ENCODE measurements at regions not wholly inside any gene's neighbourhood (a gene's known extent, or its start where the extent isn't known, plus 50 kb on each side); places are given as distances from the start of the nearest gene placed in this dataset.

DNA sequence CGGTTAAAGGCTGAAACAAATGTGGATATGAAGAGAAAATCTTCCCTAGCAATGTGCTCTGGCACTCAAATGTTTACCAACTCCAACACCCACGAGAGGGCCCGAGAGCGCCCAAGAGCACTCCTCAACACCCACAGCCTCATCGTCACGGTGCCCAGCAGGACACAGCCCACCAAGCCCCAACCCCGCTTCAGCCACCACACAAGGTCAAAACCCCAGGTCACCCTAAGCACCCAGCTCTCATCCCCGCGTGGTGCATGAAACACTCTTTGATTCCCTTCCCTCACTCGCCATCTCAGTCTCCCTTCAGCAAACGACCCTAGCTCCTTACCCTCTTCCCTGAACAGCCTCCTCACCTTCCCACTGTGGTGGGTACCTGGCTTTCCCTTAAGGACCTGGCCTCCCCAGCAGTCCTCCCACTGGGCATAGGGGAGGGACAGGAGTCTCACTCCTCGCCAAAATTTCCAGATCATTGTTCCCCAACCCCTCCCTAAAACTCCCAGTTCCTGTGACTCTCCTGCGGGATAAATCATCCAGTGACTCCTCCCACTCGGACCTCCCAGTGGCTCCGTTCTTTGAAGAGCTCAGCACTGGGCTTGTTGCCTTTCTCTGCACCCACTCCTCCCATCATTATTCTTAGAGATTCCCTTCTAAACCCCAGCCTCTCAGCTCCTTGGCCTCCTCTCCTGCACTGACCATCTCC is 170.4 kb upstream of the SYT6 start:
- TF ChIP-seq, protein P1, sequence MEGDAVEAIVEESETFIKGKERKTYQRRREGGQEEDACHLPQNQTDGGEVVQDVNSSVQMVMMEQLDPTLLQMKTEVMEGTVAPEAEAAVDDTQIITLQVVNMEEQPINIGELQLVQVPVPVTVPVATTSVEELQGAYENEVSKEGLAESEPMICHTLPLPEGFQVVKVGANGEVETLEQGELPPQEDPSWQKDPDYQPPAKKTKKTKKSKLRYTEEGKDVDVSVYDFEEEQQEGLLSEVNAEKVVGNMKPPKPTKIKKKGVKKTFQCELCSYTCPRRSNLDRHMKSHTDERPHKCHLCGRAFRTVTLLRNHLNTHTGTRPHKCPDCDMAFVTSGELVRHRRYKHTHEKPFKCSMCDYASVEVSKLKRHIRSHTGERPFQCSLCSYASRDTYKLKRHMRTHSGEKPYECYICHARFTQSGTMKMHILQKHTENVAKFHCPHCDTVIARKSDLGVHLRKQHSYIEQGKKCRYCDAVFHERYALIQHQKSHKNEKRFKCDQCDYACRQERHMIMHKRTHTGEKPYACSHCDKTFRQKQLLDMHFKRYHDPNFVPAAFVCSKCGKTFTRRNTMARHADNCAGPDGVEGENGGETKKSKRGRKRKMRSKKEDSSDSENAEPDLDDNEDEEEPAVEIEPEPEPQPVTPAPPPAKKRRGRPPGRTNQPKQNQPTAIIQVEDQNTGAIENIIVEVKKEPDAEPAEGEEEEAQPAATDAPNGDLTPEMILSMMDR (IDR thresholded peaks at IDR 0.05), result no peak
- TF ChIP-seq TAF1 (IDR thresholded peaks at IDR 0.05; ENCODE audit: borderline replicate concordance, low read depth, low read length), result no peak
- TF ChIP-seq GABPA (IDR thresholded peaks at IDR 0.05; ENCODE audit: low read depth), result no peak
- no peak for TF ChIP-seq POLR2AphosphoS5 (IDR thresholded peaks at IDR 0.05; ENCODE audit: low read depth, low read length)
- TF ChIP-seq FOSL2 (IDR thresholded peaks at IDR 0.05; ENCODE audit: borderline replicate concordance, low read depth), result no peak
- TF ChIP-seq GATA2 (CRISPR knock-in tag; IDR thresholded peaks at IDR 0.05), result no peak
- no peak for TF ChIP-seq YY1 (IDR thresholded peaks at IDR 0.05; ENCODE audit: low read depth)
- no peak for TF ChIP-seq EZH2phosphoT487 (IDR thresholded peaks at IDR 0.05; ENCODE audit: borderline replicate concordance, low read depth)
- no peak for TF ChIP-seq ELF1 (IDR thresholded peaks at IDR 0.05)
- no peak for TF ChIP-seq RXRA (IDR thresholded peaks at IDR 0.05; ENCODE audit: borderline replicate concordance, low read depth)
- no peak for TF ChIP-seq RAD21 (IDR thresholded peaks at IDR 0.05; ENCODE audit: low read length)
- TF ChIP-seq, protein P2, sequence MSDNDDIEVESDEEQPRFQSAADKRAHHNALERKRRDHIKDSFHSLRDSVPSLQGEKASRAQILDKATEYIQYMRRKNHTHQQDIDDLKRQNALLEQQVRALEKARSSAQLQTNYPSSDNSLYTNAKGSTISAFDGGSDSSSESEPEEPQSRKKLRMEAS (IDR thresholded peaks at IDR 0.05; ENCODE audit: low read depth), result no peak
- TF ChIP-seq JUND (IDR thresholded peaks at IDR 0.05), result no peak
- no peak for TF ChIP-seq FOXM1 (IDR thresholded peaks at IDR 0.05; ENCODE audit: low read depth)
